ENCODE measurements at regions not wholly inside any gene's neighbourhood (a gene's known extent, or its start where the extent isn't known, plus 50 kb on each side); places are given as distances from the start of the nearest gene placed in this dataset.

- TF ChIP-seq POLR2A (IDR thresholded peaks at IDR 0.05): no peak
- TF ChIP-seq CTCF (IDR thresholded peaks at IDR 0.05): no peak
Observed at GRCh38 chr21:28104346-28104745, 888.3 kb downstream of the LTN1 start.
